Mesenchymal stem cell (in vitro differentiated cells and primary cell): ENCODE measurements at regions not wholly inside any gene's neighbourhood (a gene's known extent, or its start where the extent isn't known, plus 50 kb on each side); places are given as distances from the start of the nearest gene placed in this dataset.

Experiments
- DNase-seq: peaks from one replicate; pipeline ENCODE4 v3.0.0-alpha.2; 2013
- H2AFZ ChIP-seq: one replicate; pipeline ENCODE4 v1.6.1; 2013; ENCODE audit warnings: low read depth, mild to moderate bottlenecking, control low read depth, inconsistent platforms, low read length, moderate library complexity
- H2AK5ac ChIP-seq: 2 replicates; pipeline ENCODE4 v1.6.1; 2013; ENCODE audit warnings: low read length, moderate library complexity, mild to moderate bottlenecking, inconsistent platforms; ENCODE audit not compliant: severe bottlenecking
- H2BK120ac ChIP-seq: one replicate; pipeline ENCODE4 v1.6.1; 2013; ENCODE audit warnings: low read depth, mild to moderate bottlenecking, inconsistent platforms, low read length, moderate library complexity
- H2BK12ac ChIP-seq, 2 experiments: one replicate each; pipeline ENCODE4 v1.6.1; 2013; ENCODE audit warnings: inconsistent platforms in 2 of 2, low read length in 2 of 2, mild to moderate bottlenecking in 2 of 2, moderate library complexity in 2 of 2, control low read depth in 1 of 2
- H2BK15ac ChIP-seq: one replicate; pipeline ENCODE4 v1.6.1; 2013; ENCODE audit warnings: mild to moderate bottlenecking, low read depth, inconsistent platforms; ENCODE audit not compliant: poor library complexity, severe bottlenecking
- H2BK5ac ChIP-seq: 2 replicates; pipeline ENCODE4 v1.6.1; 2013; ENCODE audit warnings: low read depth, mild to moderate bottlenecking, low read length, control low read depth, inconsistent platforms; ENCODE audit not compliant: poor library complexity, severe bottlenecking
- H3K14ac ChIP-seq, 2 experiments: one replicate each; pipeline ENCODE4 v1.6.1; 2013; ENCODE audit warnings: inconsistent platforms in 2 of 2, low read length in 2 of 2, control low read depth in 1 of 2, mild to moderate bottlenecking in 1 of 2, moderate library complexity in 1 of 2
- H3K18ac ChIP-seq, 2 experiments: one replicate each; pipeline ENCODE4 v1.6.1; 2013; ENCODE audit warnings: inconsistent platforms in 2 of 2, low read length in 2 of 2, control low read depth in 1 of 2, low read depth in 1 of 2, mild to moderate bottlenecking in 1 of 2
- H3K23ac ChIP-seq, 2 experiments: one replicate each; pipeline ENCODE4 v1.6.1; 2013; ENCODE audit warnings: inconsistent platforms in 2 of 2, low read length in 2 of 2, mild to moderate bottlenecking in 2 of 2, moderate library complexity in 2 of 2, control low read depth in 1 of 2
- H3K27ac ChIP-seq: 2 replicates; pipeline ENCODE4 v1.5.1; 2013; ENCODE audit warnings: mild to moderate bottlenecking, moderate library complexity, low read length, control low read depth, inconsistent platforms; ENCODE audit not compliant: poor library complexity, severe bottlenecking
- H3K27me3 ChIP-seq, 2 experiments: 2 replicates each; pipeline versions ENCODE4 v1.6.1 to v1.7.0; 2013; ENCODE audit warnings: low read length in 2 of 2, mild to moderate bottlenecking in 2 of 2, moderate library complexity in 2 of 2, control low read depth in 1 of 2, inconsistent platforms in 1 of 2; ENCODE audit not compliant: control insufficient read depth in 1 of 2, insufficient read depth in 1 of 2
- H3K36me3 ChIP-seq, 2 experiments: 2 replicates each; pipeline versions ENCODE4 v1.6.1 to v1.7.0; 2013; ENCODE audit warnings: low read length in 2 of 2, control low read depth in 1 of 2, inconsistent platforms in 1 of 2, low read depth in 1 of 2, mild to moderate bottlenecking in 1 of 2; ENCODE audit not compliant: insufficient read depth in 2 of 2, control insufficient read depth in 1 of 2
- H3K4ac ChIP-seq, 2 experiments: one replicate each; pipeline ENCODE4 v1.6.1; 2013; ENCODE audit warnings: inconsistent platforms in 2 of 2, low read length in 2 of 2, mild to moderate bottlenecking in 2 of 2, moderate library complexity in 2 of 2, control low read depth in 1 of 2, low read depth in 1 of 2
- H3K4me1 ChIP-seq: 2 replicates; pipeline ENCODE4 v1.6.1; 2013; ENCODE audit warnings: low read depth, low read length, control low read depth; ENCODE audit not compliant: control insufficient read depth, insufficient read depth
- H3K4me2 ChIP-seq: 2 replicates; pipeline ENCODE4 v1.6.1; 2013; ENCODE audit warnings: low read length, mild to moderate bottlenecking, inconsistent platforms; ENCODE audit not compliant: poor library complexity, severe bottlenecking
- H3K4me3 ChIP-seq, 2 experiments: 2 replicates each; pipeline versions ENCODE4 v1.5.1 to v1.7.0; 2013; ENCODE audit warnings: low read length in 2 of 2, mild to moderate bottlenecking in 2 of 2, control low read depth in 1 of 2, low read depth in 1 of 2; ENCODE audit not compliant: insufficient read depth in 1 of 2
- H3K79me1 ChIP-seq: replicated peaks from 2 replicates; pipeline ENCODE4 v1.6.1; 2013; ENCODE audit warnings: mild to moderate bottlenecking, control low read depth, low read length, inconsistent platforms; ENCODE audit not compliant: poor library complexity, severe bottlenecking
- H3K9ac ChIP-seq: 2 replicates; pipeline ENCODE4 v1.7.0; 2013; ENCODE audit warnings: mild to moderate bottlenecking, low read length, moderate library complexity
- H3K9me3 ChIP-seq: 2 replicates; pipeline ENCODE4 v1.7.0; 2013; ENCODE audit warnings: mild to moderate bottlenecking, low read length; ENCODE audit not compliant: control insufficient read depth
- H4K8ac ChIP-seq: one replicate; pipeline ENCODE4 v1.6.1; 2013; ENCODE audit warnings: inconsistent platforms, mild to moderate bottlenecking, low read length, moderate library complexity
- H4K91ac ChIP-seq: one replicate; pipeline ENCODE4 v1.6.1; 2013; ENCODE audit warnings: mild to moderate bottlenecking, low read length, inconsistent platforms
- WGBS: methylation state at CpG from one replicate; pipeline ENCODE4 v1.1.7; 2013; ENCODE audit warnings: mixed read lengths; 5-methylcytosine and 5-hydroxymethylcytosine counted together

- Histone ChIP-seq H2BK120ac (no peak overlapping the region), H3K9ac (no peak overlapping the region), H3K4me2 (no peak overlapping the region), H3K23ac (no peak overlapping the region), H4K91ac (no peak overlapping the region), H3K4me1 (no peaks in the 10 kb centered on the region), H2AK5ac (no peak overlapping the region), H3K27ac (no peak overlapping the region), H2BK12ac (no peak overlapping the region), H3K14ac (no peak overlapping the region), H3K79me1 (no peaks in the 10 kb centered on the region), H3K4me3 (no peak overlapping the region), H2BK5ac (no peak overlapping the region), H3K9me3 (no peaks in the 10 kb centered on the region), H3K18ac (no peak overlapping the region), H4K8ac (no peak overlapping the region), H2AFZ (no peak overlapping the region), H3K4ac (no peak overlapping the region), H2BK15ac (no peak overlapping the region), H3K27me3 (no peaks in the 10 kb centered on the region), H3K36me3 (no peaks in the 10 kb centered on the region)
- 61% methylated on average over 2 of the region's 2 CpGs for WGBS
- DNase-seq, result no peak
These were observed 203.7 kb upstream of the RORB start for GRCh38 chr9:74293479-74293878.

GRCh38 chr9:74303945-74304344 is 193.2 kb upstream of the RORB start:
- Histone ChIP-seq H3K4ac (no peak overlapping the region), H4K91ac (no peak overlapping the region), H3K23ac (no peak overlapping the region), H2BK5ac (no peak overlapping the region), H3K14ac (no peak overlapping the region), H2AK5ac (no peak overlapping the region), H3K4me3 (no peak overlapping the region), H2BK120ac (no peak overlapping the region), H4K8ac (no peak overlapping the region), H3K4me2 (no peak overlapping the region), H2BK12ac (no peak overlapping the region), H2AFZ (no peak overlapping the region), H3K27me3 (no peaks in the 10 kb centered on the region), H3K18ac (no peak overlapping the region), H3K4me1 (no peaks in the 10 kb centered on the region), H3K27ac (no peak overlapping the region), H3K79me1 (no peaks in the 10 kb centered on the region), H3K9me3 (no peaks in the 10 kb centered on the region), H2BK15ac (no peak overlapping the region), H3K9ac (no peak overlapping the region), H3K36me3 (no peaks in the 10 kb centered on the region)
- DNase-seq, result no peak
- WGBS, result 71% methylated on average over 6 of the region's 6 CpGs

GRCh38 chr9:74304598-74304997 is 192.5 kb upstream of the RORB start:
- Histone ChIP-seq H3K9ac (no peak overlapping the region), H2AFZ (no peak overlapping the region), H3K23ac (no peak overlapping the region), H3K4me3 (no peak overlapping the region), H2AK5ac (no peak overlapping the region), H2BK15ac (no peak overlapping the region), H3K27me3 (no peaks in the 10 kb centered on the region), H3K4ac (no peak overlapping the region), H3K36me3 (no peaks in the 10 kb centered on the region), H2BK5ac (no peak overlapping the region), H3K27ac (no peak overlapping the region), H4K91ac (no peak overlapping the region), H3K18ac (no peak overlapping the region), H3K79me1 (no peaks in the 10 kb centered on the region), H3K9me3 (no peaks in the 10 kb centered on the region), H3K4me1 (no peaks in the 10 kb centered on the region), H4K8ac (no peak overlapping the region), H2BK120ac (no peak overlapping the region), H2BK12ac (no peak overlapping the region), H3K14ac (no peak overlapping the region), H3K4me2 (no peak overlapping the region)
- DNase-seq, result no peak
- WGBS, result no CpG with 5 or more reads among the region's 1 CpG

GRCh38 chr9:74309654-74310053 is 187.5 kb upstream of the RORB start:
- WGBS, result 67% methylated on average over 1 of the region's 2 CpGs
- Histone ChIP-seq H3K4me3 (no peak overlapping the region), H2AK5ac (no peak overlapping the region), H3K79me1 (no peaks in the 10 kb centered on the region), H3K18ac (no peak overlapping the region), H3K27me3 (no peaks in the 10 kb centered on the region), H4K8ac (no peak overlapping the region), H2BK15ac (no peak overlapping the region), H4K91ac (no peak overlapping the region), H3K4me1 (no peaks in the 10 kb centered on the region), H3K9ac (no peak overlapping the region), H3K23ac (no peak overlapping the region), H3K9me3 (peaks cover 2% of the 10 kb centered on the region), H2BK120ac (no peak overlapping the region), H3K27ac (no peak overlapping the region), H2BK12ac (no peak overlapping the region), H2BK5ac (no peak overlapping the region), H3K4me2 (no peak overlapping the region), H3K36me3 (no peaks in the 10 kb centered on the region), H3K14ac (no peak overlapping the region), H3K4ac (no peak overlapping the region), H2AFZ (no peak overlapping the region)
- no peak for DNase-seq
